GM13976 (cell line): ENCODE measurements at regions not wholly inside any gene's neighbourhood (a gene's known extent, or its start where the extent isn't known, plus 50 kb on each side); places are given as distances from the start of the nearest gene placed in this dataset.

Experiments used
- DNase-seq: peaks from one replicate; pipeline ENCODE4 v3.0.0; 2012; ENCODE audit warnings: low spot score
- in situ Hi-C: fragments of 300-500 bp; cut with MboI; formaldehyde crosslinking; loops from one replicate; pipeline ENCODE4 v1.12.0; 2022; ENCODE audit warnings: low sequenced_read_pairs, mixed read lengths, inconsistent platforms; ENCODE audit not compliant: unreplicated experiment
- TF ChIP-seq, protein P1 (sequence below): IDR thresholded peaks from 2 replicates; pipeline ENCODE4 v1.5.1; 2012; ENCODE audit warnings: borderline replicate concordance, mild to moderate bottlenecking; ENCODE audit not compliant: insufficient read depth; ENCODE audit errors: extremely low read depth, missing control alignments, control extremely low read depth

DNA sequence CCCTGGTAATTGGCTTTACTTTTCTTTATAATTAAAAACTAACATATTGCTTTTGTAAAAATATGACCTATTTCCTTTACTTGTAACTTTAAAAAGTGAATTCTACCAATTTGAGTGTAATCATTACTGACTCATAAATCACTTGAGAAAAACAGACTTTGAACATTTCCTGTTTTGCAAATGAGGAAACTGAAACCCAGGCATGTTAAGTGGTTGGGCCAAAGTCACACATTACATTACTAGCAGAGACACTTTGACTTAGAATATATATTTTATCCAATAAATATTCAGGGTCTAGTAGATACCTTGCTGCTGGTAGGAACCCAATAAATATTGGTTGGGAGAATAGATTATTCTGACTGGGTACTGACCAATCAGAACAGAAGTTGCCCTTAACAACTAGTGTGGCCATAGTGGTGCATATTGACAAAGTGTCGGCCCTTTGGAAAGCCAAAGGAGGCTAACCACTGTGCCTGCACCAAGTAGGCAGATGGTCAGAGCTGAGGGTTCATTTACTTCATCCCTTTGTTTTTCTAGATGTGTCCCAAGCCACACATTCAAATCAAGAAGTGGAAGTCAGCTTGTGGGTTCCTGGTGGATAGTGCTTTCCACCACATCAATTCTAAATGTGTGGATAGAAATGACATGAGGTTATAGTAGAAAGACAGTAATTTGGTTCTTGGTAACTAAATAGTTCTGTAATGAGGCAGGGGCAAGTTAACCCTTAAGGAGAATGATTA is 365.1 kb upstream of the RIOK2 start:
- in situ Hi-C loops, result no loop called here
- TF ChIP-seq, protein P1, sequence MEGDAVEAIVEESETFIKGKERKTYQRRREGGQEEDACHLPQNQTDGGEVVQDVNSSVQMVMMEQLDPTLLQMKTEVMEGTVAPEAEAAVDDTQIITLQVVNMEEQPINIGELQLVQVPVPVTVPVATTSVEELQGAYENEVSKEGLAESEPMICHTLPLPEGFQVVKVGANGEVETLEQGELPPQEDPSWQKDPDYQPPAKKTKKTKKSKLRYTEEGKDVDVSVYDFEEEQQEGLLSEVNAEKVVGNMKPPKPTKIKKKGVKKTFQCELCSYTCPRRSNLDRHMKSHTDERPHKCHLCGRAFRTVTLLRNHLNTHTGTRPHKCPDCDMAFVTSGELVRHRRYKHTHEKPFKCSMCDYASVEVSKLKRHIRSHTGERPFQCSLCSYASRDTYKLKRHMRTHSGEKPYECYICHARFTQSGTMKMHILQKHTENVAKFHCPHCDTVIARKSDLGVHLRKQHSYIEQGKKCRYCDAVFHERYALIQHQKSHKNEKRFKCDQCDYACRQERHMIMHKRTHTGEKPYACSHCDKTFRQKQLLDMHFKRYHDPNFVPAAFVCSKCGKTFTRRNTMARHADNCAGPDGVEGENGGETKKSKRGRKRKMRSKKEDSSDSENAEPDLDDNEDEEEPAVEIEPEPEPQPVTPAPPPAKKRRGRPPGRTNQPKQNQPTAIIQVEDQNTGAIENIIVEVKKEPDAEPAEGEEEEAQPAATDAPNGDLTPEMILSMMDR, result no peak

DNA sequence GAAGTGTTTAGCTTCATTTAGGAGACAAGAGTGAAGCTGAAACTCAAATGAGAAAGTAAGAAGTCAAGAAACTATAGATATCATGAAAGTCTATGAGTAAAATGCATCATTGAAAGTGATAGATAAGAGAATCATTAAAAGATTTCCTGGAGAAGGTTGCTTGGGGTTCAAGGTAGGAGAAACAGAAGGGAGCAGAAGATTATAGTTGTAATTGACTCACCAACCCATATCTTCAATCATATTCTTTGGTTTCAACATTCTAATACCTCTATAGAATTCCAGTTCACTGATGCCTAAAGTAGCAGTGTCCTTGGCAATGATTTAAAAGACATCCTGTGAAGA is 365.7 kb upstream of the RIOK2 start:
- in situ Hi-C loops, result no loop called here
- DNase-seq, result no peak
- TF ChIP-seq, protein P1, result no peak

More for the DNA sequence above, 365.1 kb upstream of the RIOK2 start:
- no peak for DNase-seq

DNA sequence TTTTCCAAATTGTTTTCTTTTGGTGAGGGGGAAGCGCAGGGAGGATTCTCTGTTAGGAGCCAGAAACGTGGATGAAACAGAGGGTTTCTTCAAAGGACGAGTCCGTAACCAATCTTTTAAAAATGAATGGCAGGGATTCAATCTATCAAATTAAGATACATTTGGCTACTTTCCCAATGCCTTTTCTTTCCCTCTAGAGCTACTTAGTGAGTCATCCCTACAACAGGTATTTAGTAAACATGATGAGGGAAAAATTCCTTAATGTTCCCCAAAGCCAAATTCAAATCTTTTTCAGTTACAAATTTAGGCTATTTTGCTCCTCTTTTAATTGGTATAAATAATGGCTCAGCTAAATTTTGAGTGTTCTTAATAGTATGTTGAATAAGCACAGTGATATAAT is 366.4 kb upstream of the RIOK2 start:
- in situ Hi-C loops, result no loop called here
- no peak for DNase-seq
- TF ChIP-seq, protein P1, result no peak

DNA sequence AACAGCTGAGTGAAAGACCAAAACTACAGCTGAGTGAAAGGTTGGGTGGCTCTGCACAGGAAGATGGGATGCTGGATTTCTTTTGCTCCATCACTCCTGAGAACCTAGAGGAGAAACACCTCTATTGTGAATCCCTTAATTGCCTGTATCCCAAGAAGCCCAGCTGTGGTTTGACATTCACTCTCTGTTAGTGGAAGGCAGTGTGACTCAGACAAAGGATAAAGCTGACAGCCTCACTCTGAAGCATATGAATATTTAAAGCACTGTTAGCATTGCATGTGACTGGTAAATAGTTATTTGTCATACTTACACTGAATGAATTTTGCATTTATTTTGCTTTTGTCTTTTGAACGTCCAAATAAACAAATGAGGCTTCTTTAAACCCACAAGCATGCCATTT is 367.1 kb upstream of the RIOK2 start:
- TF ChIP-seq, protein P1, result no peak
- no peak for DNase-seq
- in situ Hi-C loops, result no loop called here

GRCh38 chr5:97550818-97551217 is 367.8 kb upstream of the RIOK2 start:
- TF ChIP-seq, protein P1, result no peak
- in situ Hi-C loops, result no loop called here
- no peak for DNase-seq

GRCh38 chr5:97553604-97554452 is 370.8 kb upstream of the RIOK2 start:
- in situ Hi-C loops, result no loop called here
- DNase-seq, result no peak
- TF ChIP-seq, protein P1, result no peak
